ENCODE measurements at regions not wholly inside any gene's neighbourhood (a gene's known extent, or its start where the extent isn't known, plus 50 kb on each side); places are given as distances from the start of the nearest gene placed in this dataset.

DNA sequence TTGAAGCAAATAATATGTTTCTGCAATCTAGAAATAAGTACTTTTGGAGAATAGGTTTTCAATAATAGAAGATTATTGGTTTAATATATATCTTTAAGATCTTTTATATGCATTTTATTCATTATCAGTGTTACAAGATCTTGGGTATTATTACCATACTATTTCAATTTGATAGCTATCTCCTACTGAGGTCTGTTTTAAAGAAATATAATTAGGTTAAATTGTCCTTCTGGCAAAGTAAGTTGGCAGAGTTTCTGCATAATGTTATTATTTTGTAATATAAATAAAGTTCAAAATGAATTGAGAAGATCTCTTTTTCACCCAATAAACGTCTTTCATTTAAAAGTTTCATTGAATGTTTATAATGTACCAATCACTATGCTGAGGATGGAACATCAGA, 443.7 kb downstream of the FAT4 start:
- Histone ChIP-seq H3K36me3 (replicated peaks in 1 of 2; ENCODE audit: control extremely low read depth in 1 of 2, control insufficient read depth in 1 of 2, extremely low read depth in 1 of 2, insufficient read depth in 2 of 2, low read length in 1 of 2) (no peaks in the 10 kb centered on the region), H3K4me2 (replicated peaks; ENCODE audit: low read depth, low read length, poor library complexity, severe bottlenecking) (no peak overlapping the region), H3K9ac (ENCODE audit: low read length) (no peak overlapping the region), H3K27ac (ENCODE audit: low read length in 2 of 2) (no peak overlapping the region), H4K20me1 (ENCODE audit: control insufficient read depth, insufficient read depth, low read length, poor library complexity, severe bottlenecking) (no peaks in the 10 kb centered on the region), H3K79me2 (ENCODE audit: control insufficient read depth, insufficient read depth, low read length) (no peaks in the 10 kb centered on the region), H3K9me3 (ENCODE audit: control extremely low read depth in 1 of 3, control insufficient read depth in 2 of 3, insufficient read depth in 1 of 3, low read length in 2 of 3) (no peaks in the 10 kb centered on the region), H3K4me1 (ENCODE audit: control insufficient read depth in 2 of 2, insufficient read depth in 2 of 2, low read length in 2 of 2) (no peaks in the 10 kb centered on the region), H3K4me3 (ENCODE audit: control extremely low read depth in 1 of 5, extremely low read depth in 1 of 5, insufficient read depth in 1 of 5, low read depth in 2 of 5, low read length in 4 of 5) (no peak overlapping the region), H3K27me3 (replicated peaks in 1 of 4; ENCODE audit: control extremely low read depth in 1 of 4, control insufficient read depth in 3 of 4, insufficient read depth in 4 of 4, low read length in 3 of 4) (no peaks in the 10 kb centered on the region), H2AFZ (ENCODE audit: insufficient read depth, low read depth, low read length, poor library complexity, severe bottlenecking) (no peak overlapping the region)
- no CpG with 5 or more reads among the region's 1 CpG for WGBS (ENCODE audit: insufficient coverage)
- ChIA-PET POLR2A (no interaction called here), CTCF (no interaction called here)
- H3K27me3 Mint-ChIP-seq: no peaks in the 10 kb centered on the region
- DNase-seq (no peak), ATAC-seq (ENCODE audit: low read depth) (no peak)
- no peak for TF ChIP-seq EZH2 (IDR thresholded peaks at IDR 0.05; ENCODE audit: borderline replicate concordance, insufficient read depth, low read depth, low read length, poor library complexity, severe bottlenecking)
- TF ChIP-seq, protein P1, sequence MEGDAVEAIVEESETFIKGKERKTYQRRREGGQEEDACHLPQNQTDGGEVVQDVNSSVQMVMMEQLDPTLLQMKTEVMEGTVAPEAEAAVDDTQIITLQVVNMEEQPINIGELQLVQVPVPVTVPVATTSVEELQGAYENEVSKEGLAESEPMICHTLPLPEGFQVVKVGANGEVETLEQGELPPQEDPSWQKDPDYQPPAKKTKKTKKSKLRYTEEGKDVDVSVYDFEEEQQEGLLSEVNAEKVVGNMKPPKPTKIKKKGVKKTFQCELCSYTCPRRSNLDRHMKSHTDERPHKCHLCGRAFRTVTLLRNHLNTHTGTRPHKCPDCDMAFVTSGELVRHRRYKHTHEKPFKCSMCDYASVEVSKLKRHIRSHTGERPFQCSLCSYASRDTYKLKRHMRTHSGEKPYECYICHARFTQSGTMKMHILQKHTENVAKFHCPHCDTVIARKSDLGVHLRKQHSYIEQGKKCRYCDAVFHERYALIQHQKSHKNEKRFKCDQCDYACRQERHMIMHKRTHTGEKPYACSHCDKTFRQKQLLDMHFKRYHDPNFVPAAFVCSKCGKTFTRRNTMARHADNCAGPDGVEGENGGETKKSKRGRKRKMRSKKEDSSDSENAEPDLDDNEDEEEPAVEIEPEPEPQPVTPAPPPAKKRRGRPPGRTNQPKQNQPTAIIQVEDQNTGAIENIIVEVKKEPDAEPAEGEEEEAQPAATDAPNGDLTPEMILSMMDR (IDR thresholded peaks at IDR 0.05): no peak
- no peak overlapping the region for H3K4me3 Mint-ChIP-seq
- H3K27ac Mint-ChIP-seq: no peak overlapping the region
- H3K9me3 Mint-ChIP-seq (ENCODE audit: insufficient read depth): no peaks in the 10 kb centered on the region
- H3K4me1 Mint-ChIP-seq: no peaks in the 10 kb centered on the region
- intact Hi-C loops (cut with micrococcal nuclease): no loop called here

DNA sequence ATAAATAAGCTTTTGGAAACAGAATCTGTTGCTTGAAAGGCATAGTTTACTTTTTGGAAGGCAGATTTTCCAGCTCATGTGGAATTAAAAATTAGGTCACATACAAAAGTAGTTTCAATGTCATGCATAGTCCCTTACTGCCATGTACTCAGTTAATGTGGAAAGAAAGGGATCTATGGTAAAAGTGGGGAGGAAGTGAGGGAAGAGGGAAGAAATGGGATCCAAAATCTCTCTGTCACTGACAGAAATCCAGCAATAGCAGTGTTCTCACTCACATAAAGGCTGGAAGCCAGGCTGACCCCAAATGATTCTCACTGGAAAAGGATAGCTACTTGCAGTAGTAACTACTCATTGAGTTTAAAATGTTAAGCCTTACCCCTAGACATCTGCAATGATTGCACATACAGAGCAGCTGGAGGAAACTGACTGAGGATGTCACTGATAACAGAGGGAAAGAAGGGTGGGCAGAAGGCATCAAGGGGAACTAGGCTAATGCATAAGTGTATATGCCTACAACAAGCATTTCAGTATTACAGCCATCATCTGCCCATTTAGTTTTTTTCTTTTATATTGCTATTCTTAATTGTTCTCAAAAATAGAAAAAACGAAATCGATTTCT, 445.6 kb downstream of the FAT4 start:
- intact Hi-C loops (cut with micrococcal nuclease): no loop called here
- Histone ChIP-seq H3K79me2 (ENCODE audit: control insufficient read depth, insufficient read depth, low read length) (no peaks in the 10 kb centered on the region), H3K27ac (ENCODE audit: low read length in 2 of 2) (no peak overlapping the region), H3K4me3 (ENCODE audit: control extremely low read depth in 1 of 5, extremely low read depth in 1 of 5, insufficient read depth in 1 of 5, low read depth in 2 of 5, low read length in 4 of 5) (no peak overlapping the region), H3K9ac (ENCODE audit: low read length) (no peak overlapping the region), H3K27me3 (replicated peaks in 1 of 4; ENCODE audit: control extremely low read depth in 1 of 4, control insufficient read depth in 3 of 4, insufficient read depth in 4 of 4, low read length in 3 of 4) (no peaks in the 10 kb centered on the region), H3K36me3 (replicated peaks in 1 of 2; ENCODE audit: control extremely low read depth in 1 of 2, control insufficient read depth in 1 of 2, extremely low read depth in 1 of 2, insufficient read depth in 2 of 2, low read length in 1 of 2) (no peaks in the 10 kb centered on the region), H3K4me1 (ENCODE audit: control insufficient read depth in 2 of 2, insufficient read depth in 2 of 2, low read length in 2 of 2) (no peaks in the 10 kb centered on the region), H4K20me1 (ENCODE audit: control insufficient read depth, insufficient read depth, low read length, poor library complexity, severe bottlenecking) (no peaks in the 10 kb centered on the region), H2AFZ (ENCODE audit: insufficient read depth, low read depth, low read length, poor library complexity, severe bottlenecking) (no peak overlapping the region), H3K4me2 (replicated peaks; ENCODE audit: low read depth, low read length, poor library complexity, severe bottlenecking) (no peak overlapping the region), H3K9me3 (ENCODE audit: control extremely low read depth in 1 of 3, control insufficient read depth in 2 of 3, insufficient read depth in 1 of 3, low read length in 2 of 3) (no peaks in the 10 kb centered on the region)
- ChIA-PET POLR2A (no interaction called here), CTCF (no interaction called here)
- Mint-ChIP-seq H3K4me1 (no peaks in the 10 kb centered on the region), H3K4me3 (no peak overlapping the region), H3K27me3 (no peaks in the 10 kb centered on the region), H3K27ac (no peak overlapping the region), H3K9me3 (ENCODE audit: insufficient read depth) (no peaks in the 10 kb centered on the region)
- DNase-seq (no peak), ATAC-seq (ENCODE audit: low read depth) (no peak)
- no peak for TF ChIP-seq EZH2 (IDR thresholded peaks at IDR 0.05; ENCODE audit: borderline replicate concordance, insufficient read depth, low read depth, low read length, poor library complexity, severe bottlenecking)
- TF ChIP-seq, protein P1 (IDR thresholded peaks at IDR 0.05): no peak
- WGBS (ENCODE audit: insufficient coverage): no CpG with 5 or more reads among the region's 2 CpGs

Measured in B cell (primary cell).